A549 (cell line): ENCODE measurements at regions not wholly inside any gene's neighbourhood (a gene's known extent, or its start where the extent isn't known, plus 50 kb on each side); places are given as distances from the start of the nearest gene placed in this dataset.

Source experiments
- CHD2 ChIP-seq: fragments of 150-350 bp; IDR thresholded peaks from 2 replicates; pipeline ENCODE4 v1.6.1; 2014; ENCODE audit warnings: low read length; ENCODE audit not compliant: partially characterized antibody
- JUN ChIP-seq, 2 experiments: fragments of >200 bp; sonication (Bioruptor Twin); formaldehyde crosslinking; IDR thresholded peaks; 2 replicates in 1 of 2; 3 replicates in 1 of 2; pipeline ENCODE4 v1.6.1; 2016 to 2017
- POLR2A ChIP-seq: IDR thresholded peaks from 2 replicates; pipeline ENCODE4 v1.6.1; 2012; ENCODE audit warnings: mild to moderate bottlenecking, low read length
- RAD21 ChIP-seq, 2 experiments: fragments of >200 bp in 1 of 2; sonication (Bioruptor Twin) in 1 of 2; formaldehyde crosslinking in 1 of 2; IDR thresholded peaks in 1 of 2; conservative IDR thresholded peaks in 1 of 2; 2 replicates in 1 of 2; 3 replicates in 1 of 2; pipeline ENCODE4 v1.6.1; 2012 to 2018; ENCODE audit warnings: inconsistent platforms in 1 of 2
- RARB ChIP-seq: fragments of 250-450 bp; sonication (Bioruptor Pico); IDR thresholded peaks from 2 replicates; pipeline ENCODE4 v1.8.0; 2021; ENCODE audit warnings: mild to moderate bottlenecking, moderate library complexity
- RFX5 ChIP-seq: fragments of 450-650 bp; IDR thresholded peaks from 2 replicates; pipeline ENCODE4 v1.7.1; 2014; ENCODE audit warnings: antibody characterized with exemption, mild to moderate bottlenecking, moderate library complexity
- SMC3 ChIP-seq: fragments of >200 bp; sonication (Bioruptor Twin); formaldehyde crosslinking; IDR thresholded peaks from 3 replicates; pipeline ENCODE4 v1.6.1; 2018; ENCODE audit warnings: inconsistent platforms
- TF ChIP-seq, protein P1 (sequence below): fragments of >200 bp; sonication (Bioruptor Twin); formaldehyde crosslinking; IDR thresholded peaks from 3 replicates; pipeline ENCODE4 v1.5.1; 2016
- TF ChIP-seq, protein P2 (sequence below): fragments of >200 bp; sonication (Bioruptor Twin); formaldehyde crosslinking; IDR thresholded peaks from 3 replicates; pipeline ENCODE4 v1.6.1; 2016
- TF ChIP-seq, protein P3 (sequence below): fragments of 450-650 bp; IDR thresholded peaks from 2 replicates; pipeline ENCODE4 v1.6.1; 2014; ENCODE audit warnings: antibody characterized with exemption
- TF ChIP-seq, protein P4 (sequence below): fragments of 250-450 bp; sonication (Bioruptor Pico); IDR thresholded peaks from 2 replicates; pipeline ENCODE4 v1.5.0; 2021; ENCODE audit warnings: mild to moderate bottlenecking, moderate library complexity, borderline replicate concordance

DNA sequence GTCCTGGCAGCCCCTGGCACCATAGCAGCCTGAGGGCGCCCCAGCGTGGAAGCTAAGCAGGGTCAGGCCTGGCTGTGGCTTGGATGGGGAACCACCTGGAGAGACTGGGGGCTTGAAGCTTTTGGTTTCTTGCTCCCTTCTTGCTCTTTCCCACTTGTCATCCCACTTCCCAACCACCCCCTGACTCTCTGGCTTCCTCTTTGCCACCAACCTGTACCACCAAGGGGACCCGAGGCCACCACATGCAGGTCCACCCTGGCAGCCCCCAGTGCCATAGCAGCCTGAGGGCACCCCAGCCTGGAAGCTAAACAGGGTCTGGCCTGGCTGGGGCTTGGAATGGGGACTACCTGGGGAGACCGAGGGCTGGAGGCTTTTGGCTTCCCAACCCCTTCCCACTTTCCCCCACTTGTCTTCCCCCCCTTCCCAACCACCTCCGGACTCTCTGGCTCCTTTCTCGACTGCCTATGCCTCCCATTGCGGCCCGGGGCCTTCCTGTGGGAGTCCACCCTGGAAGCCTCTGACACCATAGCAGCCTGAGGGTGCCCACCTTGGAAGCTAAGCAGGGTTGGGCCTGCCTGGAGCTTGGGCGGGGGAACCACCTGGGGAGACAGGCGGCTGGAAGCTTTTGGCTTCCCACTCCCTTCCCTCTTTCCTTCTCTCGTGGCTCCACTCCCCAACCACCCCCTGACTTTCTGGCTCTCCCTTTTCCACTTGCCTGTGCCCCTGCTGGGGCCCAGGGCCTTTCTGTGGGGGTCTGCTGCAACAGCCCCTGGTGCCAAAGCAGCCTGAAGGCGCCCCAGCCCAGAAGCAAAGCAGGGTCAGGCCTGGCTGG lies 2294.4 kb downstream of the TP53TG3F start:
- TF ChIP-seq CHD2 (no peak), POLR2A (no peak), RFX5 (no peak), RAD21 (conservative IDR thresholded peaks at IDR 0.05 in 1 of 2, IDR thresholded peaks at IDR 0.05 in 1 of 2) (no peak), JUN (IDR thresholded peaks at IDR 0.05) (no peak), SMC3 (no peak), RARB (CRISPR knock-in tag) (no peak)
- TF ChIP-seq, protein P1, sequence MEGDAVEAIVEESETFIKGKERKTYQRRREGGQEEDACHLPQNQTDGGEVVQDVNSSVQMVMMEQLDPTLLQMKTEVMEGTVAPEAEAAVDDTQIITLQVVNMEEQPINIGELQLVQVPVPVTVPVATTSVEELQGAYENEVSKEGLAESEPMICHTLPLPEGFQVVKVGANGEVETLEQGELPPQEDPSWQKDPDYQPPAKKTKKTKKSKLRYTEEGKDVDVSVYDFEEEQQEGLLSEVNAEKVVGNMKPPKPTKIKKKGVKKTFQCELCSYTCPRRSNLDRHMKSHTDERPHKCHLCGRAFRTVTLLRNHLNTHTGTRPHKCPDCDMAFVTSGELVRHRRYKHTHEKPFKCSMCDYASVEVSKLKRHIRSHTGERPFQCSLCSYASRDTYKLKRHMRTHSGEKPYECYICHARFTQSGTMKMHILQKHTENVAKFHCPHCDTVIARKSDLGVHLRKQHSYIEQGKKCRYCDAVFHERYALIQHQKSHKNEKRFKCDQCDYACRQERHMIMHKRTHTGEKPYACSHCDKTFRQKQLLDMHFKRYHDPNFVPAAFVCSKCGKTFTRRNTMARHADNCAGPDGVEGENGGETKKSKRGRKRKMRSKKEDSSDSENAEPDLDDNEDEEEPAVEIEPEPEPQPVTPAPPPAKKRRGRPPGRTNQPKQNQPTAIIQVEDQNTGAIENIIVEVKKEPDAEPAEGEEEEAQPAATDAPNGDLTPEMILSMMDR = no peak
- TF ChIP-seq, protein P2, sequence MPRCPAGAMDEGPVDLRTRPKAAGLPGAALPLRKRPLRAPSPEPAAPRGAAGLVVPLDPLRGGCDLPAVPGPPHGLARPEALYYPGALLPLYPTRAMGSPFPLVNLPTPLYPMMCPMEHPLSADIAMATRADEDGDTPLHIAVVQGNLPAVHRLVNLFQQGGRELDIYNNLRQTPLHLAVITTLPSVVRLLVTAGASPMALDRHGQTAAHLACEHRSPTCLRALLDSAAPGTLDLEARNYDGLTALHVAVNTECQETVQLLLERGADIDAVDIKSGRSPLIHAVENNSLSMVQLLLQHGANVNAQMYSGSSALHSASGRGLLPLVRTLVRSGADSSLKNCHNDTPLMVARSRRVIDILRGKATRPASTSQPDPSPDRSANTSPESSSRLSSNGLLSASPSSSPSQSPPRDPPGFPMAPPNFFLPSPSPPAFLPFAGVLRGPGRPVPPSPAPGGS = no peak
- TF ChIP-seq, protein P3, sequence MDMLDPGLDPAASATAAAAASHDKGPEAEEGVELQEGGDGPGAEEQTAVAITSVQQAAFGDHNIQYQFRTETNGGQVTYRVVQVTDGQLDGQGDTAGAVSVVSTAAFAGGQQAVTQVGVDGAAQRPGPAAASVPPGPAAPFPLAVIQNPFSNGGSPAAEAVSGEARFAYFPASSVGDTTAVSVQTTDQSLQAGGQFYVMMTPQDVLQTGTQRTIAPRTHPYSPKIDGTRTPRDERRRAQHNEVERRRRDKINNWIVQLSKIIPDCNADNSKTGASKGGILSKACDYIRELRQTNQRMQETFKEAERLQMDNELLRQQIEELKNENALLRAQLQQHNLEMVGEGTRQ = no peak
- TF ChIP-seq, protein P4, sequence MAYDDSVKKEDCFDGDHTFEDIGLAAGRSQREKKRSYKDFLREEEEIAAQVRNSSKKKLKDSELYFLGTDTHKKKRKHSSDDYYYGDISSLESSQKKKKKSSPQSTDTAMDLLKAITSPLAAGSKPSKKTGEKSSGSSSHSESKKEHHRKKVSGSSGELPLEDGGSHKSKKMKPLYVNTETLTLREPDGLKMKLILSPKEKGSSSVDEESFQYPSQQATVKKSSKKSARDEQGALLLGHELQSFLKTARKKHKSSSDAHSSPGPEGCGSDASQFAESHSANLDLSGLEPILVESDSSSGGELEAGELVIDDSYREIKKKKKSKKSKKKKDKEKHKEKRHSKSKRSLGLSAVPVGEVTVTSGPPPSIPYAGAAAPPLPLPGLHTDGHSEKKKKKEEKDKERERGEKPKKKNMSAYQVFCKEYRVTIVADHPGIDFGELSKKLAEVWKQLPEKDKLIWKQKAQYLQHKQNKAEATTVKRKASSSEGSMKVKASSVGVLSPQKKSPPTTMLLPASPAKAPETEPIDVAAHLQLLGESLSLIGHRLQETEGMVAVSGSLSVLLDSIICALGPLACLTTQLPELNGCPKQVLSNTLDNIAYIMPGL = no peak
